22Rv1 (cell line): ENCODE measurements at regions not wholly inside any gene's neighbourhood (a gene's known extent, or its start where the extent isn't known, plus 50 kb on each side); places are given as distances from the start of the nearest gene placed in this dataset.

Source experiments
- CTCF ChIP-seq: fragments of 450-650 bp; IDR thresholded peaks from 2 replicates; pipeline ENCODE4 v1.5.1; 2017; ENCODE audit warnings: mild to moderate bottlenecking
- ZFX ChIP-seq: fragments of 450-650 bp; IDR thresholded peaks from 2 replicates; pipeline ENCODE4 v1.6.1; 2017; ENCODE audit warnings: antibody characterized with exemption, borderline replicate concordance

DNA sequence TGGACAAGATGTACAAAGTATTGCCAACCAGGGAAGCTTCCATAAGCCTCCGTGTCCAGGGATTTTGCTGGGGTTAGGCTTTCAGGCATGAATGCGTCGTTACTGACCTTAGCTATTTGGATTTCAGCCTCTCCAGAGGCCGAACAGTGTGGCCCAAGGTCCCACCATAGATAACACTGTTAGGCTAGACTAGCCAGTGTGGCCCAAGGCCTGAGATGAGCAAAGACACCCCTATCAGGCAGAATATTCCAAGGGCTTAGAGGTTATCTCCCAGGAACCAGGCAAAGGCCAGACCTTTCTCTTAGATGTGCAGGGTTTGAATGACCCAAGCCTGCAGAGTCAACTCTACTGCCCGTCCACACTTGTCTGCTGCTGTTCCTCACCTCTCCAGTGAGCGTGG is 131.7 kb upstream of the NDUFV2 start:
- TF ChIP-seq CTCF (no peak), ZFX (no peak)
